ENCODE measurements at regions not wholly inside any gene's neighbourhood (a gene's known extent, or its start where the extent isn't known, plus 50 kb on each side); places are given as distances from the start of the nearest gene placed in this dataset.

DNA sequence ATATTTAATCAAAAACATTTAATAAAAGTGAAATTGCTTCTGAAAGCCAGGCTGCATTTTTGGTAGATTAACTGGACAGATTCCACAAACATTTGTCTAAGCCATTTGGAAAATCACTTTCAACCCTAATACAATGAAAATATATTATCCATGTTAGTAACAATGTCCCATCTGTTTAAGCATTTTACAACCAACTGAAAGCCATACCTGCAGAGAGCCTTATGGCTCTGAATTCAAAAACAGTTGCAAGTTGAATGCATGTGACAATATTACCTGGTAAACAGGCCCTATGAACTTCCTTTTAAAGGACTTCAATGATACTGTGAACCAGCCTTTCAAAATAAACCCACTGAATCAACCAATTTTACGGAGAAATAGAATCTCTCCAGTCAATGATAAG lies 468.1 kb downstream of the BTG1 start:
- H3K4me3 ChIP-seq (ENCODE audit: low read length) = no peak overlapping the region
- TF ChIP-seq CTCF (conservative IDR thresholded peaks at IDR 0.05; ENCODE audit: low read length) = no peak
- no peak for DNase-seq (ENCODE audit: low read depth)

DNA sequence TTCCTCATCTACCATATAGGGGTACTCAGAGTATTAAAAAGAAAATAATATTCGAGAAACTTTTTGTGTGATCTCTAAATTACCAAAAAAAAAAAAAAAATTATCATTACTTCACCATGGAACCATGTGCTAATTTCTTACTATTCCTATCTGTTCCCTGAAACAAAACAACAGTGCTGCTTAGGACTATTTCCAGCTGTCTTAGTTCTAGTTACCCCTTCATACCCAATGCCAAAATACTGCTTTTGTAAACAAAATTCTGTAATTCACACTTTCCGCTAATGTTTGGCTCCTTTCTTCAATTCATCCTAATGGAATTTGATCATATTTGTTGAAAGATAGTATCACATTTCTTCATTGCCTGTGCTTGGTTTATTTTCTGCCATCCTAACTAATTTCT lies 470.2 kb downstream of the BTG1 start:
- DNase-seq (ENCODE audit: low read depth) = no peak
- no peak for TF ChIP-seq CTCF (conservative IDR thresholded peaks at IDR 0.05; ENCODE audit: low read length)

DNA sequence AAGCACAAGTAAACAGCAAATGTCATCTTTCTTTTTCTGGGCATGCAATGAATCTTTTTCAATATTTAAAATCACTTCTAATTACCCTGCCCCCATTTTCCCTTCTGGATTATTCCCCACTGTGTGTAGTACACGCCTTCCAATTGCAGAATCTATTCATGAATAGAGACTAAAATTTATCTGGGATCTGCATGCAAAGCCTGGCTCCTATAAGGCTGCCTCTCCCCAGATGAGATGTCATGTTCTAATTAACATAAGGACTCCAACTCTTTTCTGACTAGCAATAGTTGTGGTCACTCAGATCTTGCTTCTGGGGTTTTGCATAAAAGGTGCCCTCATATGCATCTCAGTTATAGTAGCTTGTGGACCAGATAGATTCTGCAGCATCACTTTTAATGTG lies 473.5 kb downstream of the BTG1 start:
- DNase-seq (ENCODE audit: low read depth) = no peak
- no peak overlapping the region for H3K4me3 ChIP-seq (ENCODE audit: low read length)
- no peak for TF ChIP-seq CTCF (conservative IDR thresholded peaks at IDR 0.05; ENCODE audit: low read length)

More for the DNA sequence above, 470.2 kb downstream of the BTG1 start:
- H3K4me3 ChIP-seq (ENCODE audit: low read length) = no peak overlapping the region

- H3K4me3 ChIP-seq (ENCODE audit: low read length) = no peak overlapping the region
- DNase-seq (ENCODE audit: low read depth) = no peak
- no peak for TF ChIP-seq CTCF (conservative IDR thresholded peaks at IDR 0.05; ENCODE audit: low read length)
Observed at GRCh38 chr12:91667694-91668093, 478.0 kb downstream of the BTG1 start.

GRCh38 chr12:91663744-91664143 lies 481.1 kb upstream of the DCN start:
- TF ChIP-seq CTCF (conservative IDR thresholded peaks at IDR 0.05; ENCODE audit: low read length) = no peak
- DNase-seq (ENCODE audit: low read depth) = no peak
- H3K4me3 ChIP-seq (ENCODE audit: low read length) = no peak overlapping the region

DNA sequence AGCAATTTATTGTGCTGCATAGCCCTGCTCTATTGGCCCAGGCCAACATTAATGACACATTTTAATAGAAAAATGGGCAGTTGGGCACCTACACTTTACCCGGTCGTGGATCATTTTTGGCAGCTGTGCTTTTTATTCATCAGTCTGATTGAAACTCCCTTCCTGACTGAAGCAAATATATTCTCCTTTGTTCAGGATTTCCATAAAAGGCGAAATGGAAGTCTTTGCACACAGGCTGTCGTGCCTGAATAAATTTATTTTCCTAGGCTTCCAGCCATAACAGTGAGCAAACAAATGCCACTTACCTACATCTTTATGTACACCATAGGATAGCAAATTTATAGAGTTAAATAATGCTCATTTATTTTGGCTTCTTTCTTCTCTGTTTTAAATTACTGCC lies 480.7 kb upstream of the DCN start:
- TF ChIP-seq CTCF (conservative IDR thresholded peaks at IDR 0.05; ENCODE audit: low read length) = no peak
- H3K4me3 ChIP-seq (ENCODE audit: low read length) = no peak overlapping the region
- no peak for DNase-seq (ENCODE audit: low read depth)

DNA sequence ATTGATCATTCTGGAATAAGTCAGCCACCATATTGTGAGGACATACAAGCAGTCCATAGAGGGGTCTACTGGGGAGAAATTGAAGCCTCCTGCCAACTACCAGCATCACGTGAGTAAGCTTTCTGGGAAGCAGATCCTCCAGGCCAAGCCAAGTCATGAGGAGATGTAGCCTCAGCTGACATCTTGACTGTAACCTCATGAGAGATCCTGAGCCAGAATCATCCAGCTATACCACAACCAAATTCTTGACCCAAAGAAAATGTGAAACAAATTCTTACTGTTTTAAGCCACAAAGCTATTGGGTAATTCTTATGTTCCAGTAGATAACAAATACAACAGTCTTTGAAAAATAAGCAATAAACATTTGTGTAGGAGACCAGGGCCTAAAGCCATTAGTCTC lies 479.4 kb upstream of the DCN start:
- TF ChIP-seq CTCF (conservative IDR thresholded peaks at IDR 0.05; ENCODE audit: low read length) = no peak
- peak; percentile 45 for DNase-seq (ENCODE audit: low read depth)
- no peak overlapping the region for H3K4me3 ChIP-seq (ENCODE audit: low read length)

Data from AG10803 (cell line).